ENCODE measurements at regions not wholly inside any gene's neighbourhood (a gene's known extent, or its start where the extent isn't known, plus 50 kb on each side); places are given as distances from the start of the nearest gene placed in this dataset.
"Not testable (repeated sequence)": the region's sequence is repeated elsewhere in the genome, so short reads cannot be mapped to it uniquely, and the experiment has no call there.

GRCh38 chr15:75115411-75115913 is 86.2 kb upstream of the C15orf39 start:
- TF ChIP-seq, protein P1, sequence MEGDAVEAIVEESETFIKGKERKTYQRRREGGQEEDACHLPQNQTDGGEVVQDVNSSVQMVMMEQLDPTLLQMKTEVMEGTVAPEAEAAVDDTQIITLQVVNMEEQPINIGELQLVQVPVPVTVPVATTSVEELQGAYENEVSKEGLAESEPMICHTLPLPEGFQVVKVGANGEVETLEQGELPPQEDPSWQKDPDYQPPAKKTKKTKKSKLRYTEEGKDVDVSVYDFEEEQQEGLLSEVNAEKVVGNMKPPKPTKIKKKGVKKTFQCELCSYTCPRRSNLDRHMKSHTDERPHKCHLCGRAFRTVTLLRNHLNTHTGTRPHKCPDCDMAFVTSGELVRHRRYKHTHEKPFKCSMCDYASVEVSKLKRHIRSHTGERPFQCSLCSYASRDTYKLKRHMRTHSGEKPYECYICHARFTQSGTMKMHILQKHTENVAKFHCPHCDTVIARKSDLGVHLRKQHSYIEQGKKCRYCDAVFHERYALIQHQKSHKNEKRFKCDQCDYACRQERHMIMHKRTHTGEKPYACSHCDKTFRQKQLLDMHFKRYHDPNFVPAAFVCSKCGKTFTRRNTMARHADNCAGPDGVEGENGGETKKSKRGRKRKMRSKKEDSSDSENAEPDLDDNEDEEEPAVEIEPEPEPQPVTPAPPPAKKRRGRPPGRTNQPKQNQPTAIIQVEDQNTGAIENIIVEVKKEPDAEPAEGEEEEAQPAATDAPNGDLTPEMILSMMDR (conservative IDR thresholded peaks at IDR 0.05; ENCODE audit: low read depth, low read length) = not testable (repeated sequence)
- TF ChIP-seq EZH2 (IDR thresholded peaks at IDR 0.05; ENCODE audit: low read length, unreplicated experiment) = not testable (repeated sequence)
